CD14-positive monocyte (primary cell): ENCODE measurements at regions not wholly inside any gene's neighbourhood (a gene's known extent, or its start where the extent isn't known, plus 50 kb on each side); places are given as distances from the start of the nearest gene placed in this dataset.

Experiments
- DNase-seq, 3 donors: peaks; one replicate each; pipeline ENCODE4 v3.0.0-alpha.2; 2011 to 2022
- H2AFZ ChIP-seq: 2 replicates; pipeline ENCODE4 v1.6.0; 2012; ENCODE audit warnings: mild to moderate bottlenecking, low read depth, low read length, inconsistent platforms; ENCODE audit not compliant: insufficient read depth, poor library complexity, severe bottlenecking
- H3K27ac ChIP-seq, 2 donors: 1 replicate in 1 of 2; 2 replicates in 1 of 2; pipeline ENCODE4 v1.5.1; 2012 to 2013; ENCODE audit warnings: low read length in 2 of 2, control low read depth in 1 of 2, inconsistent platforms in 1 of 2, low read depth in 1 of 2, mild to moderate bottlenecking in 1 of 2
- H3K27me3 ChIP-seq, 2 donors: one replicate each; pipeline versions ENCODE4 v1.6.0 to v1.6.1; 2011 to 2013; ENCODE audit warnings: low read length in 2 of 2; ENCODE audit not compliant: control insufficient read depth in 2 of 2, insufficient read depth in 2 of 2
- H3K36me3 ChIP-seq, 2 donors: replicated peaks in 1 of 2; 1 replicate in 1 of 2; 2 replicates in 1 of 2; pipeline versions ENCODE4 v1.5.1 to v1.6.1; 2012 to 2013; ENCODE audit warnings: low read length in 2 of 2, control low read depth in 1 of 2, inconsistent platforms in 1 of 2, mild to moderate bottlenecking in 1 of 2; ENCODE audit not compliant: insufficient read depth in 2 of 2, control insufficient read depth in 1 of 2
- H3K4me1 ChIP-seq, 2 donors: 1 replicate in 1 of 2; 2 replicates in 1 of 2; pipeline versions ENCODE4 v1.5.1 to v1.6.1; 2012 to 2013; ENCODE audit warnings: low read length in 2 of 2, control low read depth in 1 of 2, inconsistent platforms in 1 of 2, mild to moderate bottlenecking in 1 of 2, moderate library complexity in 1 of 2; ENCODE audit not compliant: insufficient read depth in 2 of 2, control insufficient read depth in 1 of 2
- H3K4me2 ChIP-seq: replicated peaks from 2 replicates; pipeline ENCODE3; 2012; ENCODE audit warnings: low read length, moderate library complexity, mild to moderate bottlenecking; ENCODE audit not compliant: poor library complexity, severe bottlenecking; ENCODE audit errors: extremely low read depth
- H3K4me3 ChIP-seq, 3 experiments: fragments of 200-600 bp in 1 of 3; sonication (generic) in 1 of 3; replicated peaks in 1 of 3; 1 replicate in 2 of 3; 2 replicates in 1 of 3; pipeline ENCODE4 v1.5.1; 2011 to 2013; ENCODE audit warnings: low read length in 3 of 3, mild to moderate bottlenecking in 3 of 3, control low read depth in 2 of 3, low read depth in 2 of 3, inconsistent platforms in 1 of 3, moderate library complexity in 1 of 3
- H3K79me2 ChIP-seq: 2 replicates; pipeline ENCODE4 v1.6.0; 2012; ENCODE audit warnings: mild to moderate bottlenecking, control low read depth, inconsistent platforms, low read length, moderate library complexity; ENCODE audit not compliant: insufficient read depth
- H3K9ac ChIP-seq: 2 replicates; pipeline ENCODE4 v1.6.0; 2017; ENCODE audit warnings: low read length, mild to moderate bottlenecking; ENCODE audit not compliant: insufficient read depth, poor library complexity, severe bottlenecking
- H3K9me3 ChIP-seq, 2 donors: replicated peaks in 1 of 2; 1 replicate in 1 of 2; 2 replicates in 1 of 2; pipeline versions ENCODE4 v1.5.1 to v1.6.1; 2012 to 2013; ENCODE audit warnings: low read length in 2 of 2, control low read depth in 1 of 2; ENCODE audit not compliant: control insufficient read depth in 1 of 2, insufficient read depth in 1 of 2
- H4K20me1 ChIP-seq: 2 replicates; pipeline ENCODE4 v1.6.0; 2012; ENCODE audit warnings: mild to moderate bottlenecking, low read length, control low read depth, moderate library complexity; ENCODE audit not compliant: insufficient read depth
- H3K27ac Mint-ChIP-seq, 7 donors: one replicate each; pipeline ENCODE4 v1.8.0; 2020; ENCODE audit warnings: mild to moderate bottlenecking in 7 of 7, mixed read lengths in 7 of 7, moderate library complexity in 6 of 7, inconsistent platforms in 2 of 7
- H3K27me3 Mint-ChIP-seq, 3 donors: one replicate each; pipeline ENCODE4 v1.8.0; 2021 to 2022; ENCODE audit warnings: low read depth in 3 of 3, mild to moderate bottlenecking in 3 of 3, mixed read lengths in 3 of 3, moderate library complexity in 3 of 3, inconsistent platforms in 1 of 3
- H3K36me3 Mint-ChIP-seq, 2 donors: one replicate each; pipeline ENCODE4 v1.8.0; 2020; ENCODE audit warnings: mixed read lengths in 2 of 2, inconsistent platforms in 1 of 2, mild to moderate bottlenecking in 1 of 2
- H3K4me1 Mint-ChIP-seq: one replicate; pipeline ENCODE4 v1.8.0; 2020; ENCODE audit warnings: mild to moderate bottlenecking, mixed read lengths
- H3K4me3 Mint-ChIP-seq, 2 donors: one replicate each; pipeline ENCODE4 v1.8.0; 2020; ENCODE audit warnings: mild to moderate bottlenecking in 2 of 2, mixed read lengths in 2 of 2, moderate library complexity in 1 of 2
- H3K9me3 Mint-ChIP-seq, 7 donors: one replicate each; pipeline ENCODE4 v1.8.0; 2020 to 2022; ENCODE audit warnings: mixed read lengths in 7 of 7, mild to moderate bottlenecking in 6 of 7, moderate library complexity in 6 of 7, inconsistent platforms in 2 of 7
- WGBS: methylation state at CpG from one replicate; pipeline ENCODE4 v1.1.5; 2013; ENCODE audit warnings: missing lambda C conversion rate; ENCODE audit not compliant: insufficient coverage; 5-methylcytosine and 5-hydroxymethylcytosine counted together
- intact Hi-C, 2 donors: fragments of 100-400 bp; cut with micrococcal nuclease; formaldehyde crosslinking; loops; one replicate each; pipeline versions ENCODE4 v1.15.0 to v1.15.1; 2023
- TF ChIP-seq, protein P1 (sequence below): fragments of 200-600 bp; IDR thresholded peaks from one replicate; pipeline ENCODE4 v1.8.0; 2022; ENCODE audit warnings: antibody characterized with exemption, mild to moderate bottlenecking

DNA sequence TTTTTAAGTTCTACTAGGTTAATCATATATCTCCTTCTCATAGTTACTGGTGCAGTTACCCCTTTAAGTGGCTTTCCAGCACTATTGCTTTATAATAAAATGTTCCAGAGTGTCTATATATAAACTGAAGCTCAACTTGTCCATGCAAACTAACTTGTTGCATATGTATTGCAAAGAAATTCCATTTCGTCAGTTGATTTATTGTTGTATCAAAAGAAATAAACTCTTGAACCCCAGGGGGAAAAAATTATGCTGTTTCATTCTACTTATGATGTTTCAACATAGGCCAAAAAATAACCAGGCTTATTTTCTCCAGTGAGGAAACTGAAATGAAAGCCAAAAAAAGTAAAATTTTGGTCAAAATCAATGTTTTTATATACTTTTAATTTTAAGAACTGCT, 491.9 kb downstream of the NR4A2 start:
- no peaks in the 10 kb centered on the region for H3K36me3 Mint-ChIP-seq
- no peaks in the 10 kb centered on the region for H3K36me3 ChIP-seq
- H4K20me1 ChIP-seq: no peaks in the 10 kb centered on the region
- no peak overlapping the region for H3K4me3 ChIP-seq
- H3K79me2 ChIP-seq: no peaks in the 10 kb centered on the region
- H3K4me2 ChIP-seq: no peak overlapping the region
- no peak overlapping the region for H3K9ac ChIP-seq
- no peak overlapping the region for H2AFZ ChIP-seq
- TF ChIP-seq, protein P1, sequence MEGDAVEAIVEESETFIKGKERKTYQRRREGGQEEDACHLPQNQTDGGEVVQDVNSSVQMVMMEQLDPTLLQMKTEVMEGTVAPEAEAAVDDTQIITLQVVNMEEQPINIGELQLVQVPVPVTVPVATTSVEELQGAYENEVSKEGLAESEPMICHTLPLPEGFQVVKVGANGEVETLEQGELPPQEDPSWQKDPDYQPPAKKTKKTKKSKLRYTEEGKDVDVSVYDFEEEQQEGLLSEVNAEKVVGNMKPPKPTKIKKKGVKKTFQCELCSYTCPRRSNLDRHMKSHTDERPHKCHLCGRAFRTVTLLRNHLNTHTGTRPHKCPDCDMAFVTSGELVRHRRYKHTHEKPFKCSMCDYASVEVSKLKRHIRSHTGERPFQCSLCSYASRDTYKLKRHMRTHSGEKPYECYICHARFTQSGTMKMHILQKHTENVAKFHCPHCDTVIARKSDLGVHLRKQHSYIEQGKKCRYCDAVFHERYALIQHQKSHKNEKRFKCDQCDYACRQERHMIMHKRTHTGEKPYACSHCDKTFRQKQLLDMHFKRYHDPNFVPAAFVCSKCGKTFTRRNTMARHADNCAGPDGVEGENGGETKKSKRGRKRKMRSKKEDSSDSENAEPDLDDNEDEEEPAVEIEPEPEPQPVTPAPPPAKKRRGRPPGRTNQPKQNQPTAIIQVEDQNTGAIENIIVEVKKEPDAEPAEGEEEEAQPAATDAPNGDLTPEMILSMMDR: no peak
- H3K4me3 Mint-ChIP-seq: no peak overlapping the region
- H3K27ac Mint-ChIP-seq: no peak overlapping the region
- H3K9me3 ChIP-seq: peaks cover 0 to 4% of the 10 kb centered on the region in 2 donors
- intact Hi-C loops: no loop called here
- WGBS: no CpG with 5 or more reads among the region's 1 CpG
- no peak for DNase-seq
- H3K4me1 ChIP-seq: no peaks in the 10 kb centered on the region
- no peak overlapping the region for H3K27ac ChIP-seq
- H3K4me1 Mint-ChIP-seq: no peaks in the 10 kb centered on the region
- peaks cover 0 to 4% (median 2%) of the 10 kb centered on the region in 7 donors for H3K9me3 Mint-ChIP-seq
- no peaks in the 10 kb centered on the region for H3K27me3 ChIP-seq
- no peaks in the 10 kb centered on the region for H3K27me3 Mint-ChIP-seq

DNA sequence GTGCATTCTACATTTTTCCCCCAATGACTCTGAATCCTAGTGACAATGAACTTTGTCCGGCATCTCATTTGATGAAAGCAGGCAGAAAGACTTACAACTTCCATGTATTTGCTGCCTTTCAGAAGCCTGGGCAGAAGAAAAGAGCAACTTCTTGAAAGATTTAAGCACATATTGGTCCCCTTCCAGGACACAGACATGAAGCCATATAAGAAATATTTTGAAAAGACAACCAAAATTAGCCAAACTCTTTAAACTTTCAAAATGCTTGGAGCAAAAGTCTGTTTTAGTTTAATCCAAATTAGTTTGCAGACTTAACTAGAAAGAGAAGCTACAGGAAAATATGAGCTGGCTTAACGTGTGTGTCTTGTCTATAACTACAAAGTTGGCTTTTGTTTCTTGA, 492.5 kb downstream of the NR4A2 start:
- Mint-ChIP-seq H3K27ac (no peak overlapping the region), H3K36me3 (no peaks in the 10 kb centered on the region), H3K9me3 (peaks cover 0 to 2% (median 0%) of the 10 kb centered on the region in 7 donors), H3K27me3 (no peaks in the 10 kb centered on the region), H3K4me3 (no peak overlapping the region), H3K4me1 (no peaks in the 10 kb centered on the region)
- H2AFZ ChIP-seq: no peak overlapping the region
- H3K9ac ChIP-seq: no peak overlapping the region
- no peak overlapping the region for H3K27ac ChIP-seq
- no peaks in the 10 kb centered on the region for H4K20me1 ChIP-seq
- no peak for DNase-seq
- H3K4me3 ChIP-seq: no peak overlapping the region
- WGBS: no CpG with 5 or more reads among the region's 2 CpGs
- intact Hi-C loops: no loop called here
- H3K4me1 ChIP-seq: no peaks in the 10 kb centered on the region
- H3K79me2 ChIP-seq: no peaks in the 10 kb centered on the region
- no peak overlapping the region for H3K4me2 ChIP-seq
- TF ChIP-seq, protein P1: no peak
- peaks cover 0 to under 1% of the 10 kb centered on the region in 2 donors for H3K9me3 ChIP-seq
- H3K36me3 ChIP-seq: no peaks in the 10 kb centered on the region
- H3K27me3 ChIP-seq: no peaks in the 10 kb centered on the region
